Keratinocyte (primary cell): ENCODE measurements at regions not wholly inside any gene's neighbourhood (a gene's known extent, or its start where the extent isn't known, plus 50 kb on each side); places are given as distances from the start of the nearest gene placed in this dataset.

Experiments
- DNase-seq: peaks from one replicate; pipeline ENCODE4 v3.0.0-alpha.2; 2011; ENCODE audit warnings: low read depth, missing footprints, low spot score
- FAIRE-seq: peaks from 2 replicates; lab custom pipeline; 2011; peaks lifted over from hg19 to GRCh38; lab: Jason Lieb, UNC
- H2AFZ ChIP-seq: 2 replicates; pipeline ENCODE4 v1.6.0; 2012; ENCODE audit warnings: low read length, control low read depth, inconsistent platforms; ENCODE audit not compliant: control insufficient read depth
- H3K27ac ChIP-seq: 2 replicates; pipeline ENCODE4 v1.5.1; 2011; ENCODE audit warnings: low read length; ENCODE audit not compliant: control insufficient read depth, insufficient read depth
- H3K27me3 ChIP-seq: 3 replicates; pipeline ENCODE4 v1.6.0; 2011; ENCODE audit warnings: low read length; ENCODE audit not compliant: control insufficient read depth, insufficient read depth; ENCODE audit errors: extremely low read depth
- H3K36me3 ChIP-seq, 2 experiments: 2 replicates in 1 of 2; 3 replicates in 1 of 2; pipeline ENCODE4 v1.5.1; 2011; ENCODE audit warnings: low read length in 2 of 2, mild to moderate bottlenecking in 1 of 2; ENCODE audit not compliant: control insufficient read depth in 2 of 2, insufficient read depth in 2 of 2; ENCODE audit errors: extremely low read depth in 1 of 2
- H3K4me1 ChIP-seq: 3 replicates; pipeline ENCODE4 v1.5.1; 2011; ENCODE audit warnings: low read length; ENCODE audit not compliant: control insufficient read depth, insufficient read depth; ENCODE audit errors: extremely low read depth
- H3K4me2 ChIP-seq: 3 replicates; pipeline ENCODE4 v1.6.0; 2011; ENCODE audit warnings: low read depth, low read length; ENCODE audit not compliant: control insufficient read depth, insufficient read depth; ENCODE audit errors: extremely low read depth
- H3K4me3 ChIP-seq, 3 experiments: fragments of 200-600 bp in 1 of 3; sonication (generic) in 1 of 3; 2 replicates in 2 of 3; 3 replicates in 1 of 3; pipeline ENCODE4 v1.5.1; 2011 to 2016; ENCODE audit warnings: low read length in 3 of 3, mild to moderate bottlenecking in 3 of 3, control low read depth in 2 of 3, inconsistent platforms in 1 of 3, low read depth in 1 of 3, mixed read lengths in 1 of 3, mixed run types in 1 of 3, moderate library complexity in 1 of 3; ENCODE audit not compliant: control insufficient read depth in 2 of 3, insufficient read depth in 2 of 3; ENCODE audit errors: extremely low read depth in 1 of 3
- H3K79me2 ChIP-seq: 2 replicates; pipeline ENCODE4 v1.6.0; 2012; ENCODE audit warnings: low read length; ENCODE audit not compliant: control insufficient read depth, insufficient read depth
- H3K9ac ChIP-seq: 3 replicates; pipeline ENCODE4 v1.6.0; 2011; ENCODE audit warnings: low read length; ENCODE audit not compliant: control insufficient read depth, insufficient read depth; ENCODE audit errors: extremely low read depth
- H3K9me1 ChIP-seq: 3 replicates; pipeline ENCODE4 v1.6.0; 2011; ENCODE audit warnings: low read length; ENCODE audit not compliant: control insufficient read depth, insufficient read depth; ENCODE audit errors: extremely low read depth
- H3K9me3 ChIP-seq: 2 replicates; pipeline ENCODE4 v1.5.1; 2012; ENCODE audit warnings: low read depth, low read length; ENCODE audit not compliant: control insufficient read depth
- H4K20me1 ChIP-seq: 3 replicates; pipeline ENCODE4 v1.6.0; 2011; ENCODE audit warnings: low read length; ENCODE audit not compliant: control insufficient read depth, insufficient read depth; ENCODE audit errors: extremely low read depth
- EZH2 ChIP-seq: IDR thresholded peaks from one replicate; pipeline ENCODE4 v1.6.1; 2012; ENCODE audit warnings: inconsistent platforms, mild to moderate bottlenecking, low read length, moderate library complexity
- dilution Hi-C: fragments of 300-500 bp; cut with MboI; formaldehyde crosslinking; loops from one replicate; pipeline ENCODE4 v1.7.0; 2020; ENCODE audit warnings: low sequenced_read_pairs; ENCODE audit not compliant: extremely low pct_ligation_motif_present
- TF ChIP-seq, protein P1 (sequence below), 3 experiments: IDR thresholded peaks in 1 of 3; conservative IDR thresholded peaks in 1 of 3; optimal IDR thresholded peaks in 1 of 3; 2 replicates in 2 of 3; 3 replicates in 1 of 3; pipeline versions ENCODE3 to v1.5.1; 2011; ENCODE audit warnings: low read length in 3 of 3, mild to moderate bottlenecking in 3 of 3, moderate library complexity in 2 of 3, control low read depth in 1 of 3, inconsistent platforms in 1 of 3; ENCODE audit not compliant: insufficient read depth in 2 of 3; ENCODE audit errors: extremely low read depth in 1 of 3

GRCh38 chr19:30156646-30157045 is 214.6 kb downstream of the URI1 start:
- H3K9me1 ChIP-seq, result no peaks in the 10 kb centered on the region
- H3K79me2 ChIP-seq, result no peaks in the 10 kb centered on the region
- H4K20me1 ChIP-seq, result no peaks in the 10 kb centered on the region
- TF ChIP-seq, protein P1, sequence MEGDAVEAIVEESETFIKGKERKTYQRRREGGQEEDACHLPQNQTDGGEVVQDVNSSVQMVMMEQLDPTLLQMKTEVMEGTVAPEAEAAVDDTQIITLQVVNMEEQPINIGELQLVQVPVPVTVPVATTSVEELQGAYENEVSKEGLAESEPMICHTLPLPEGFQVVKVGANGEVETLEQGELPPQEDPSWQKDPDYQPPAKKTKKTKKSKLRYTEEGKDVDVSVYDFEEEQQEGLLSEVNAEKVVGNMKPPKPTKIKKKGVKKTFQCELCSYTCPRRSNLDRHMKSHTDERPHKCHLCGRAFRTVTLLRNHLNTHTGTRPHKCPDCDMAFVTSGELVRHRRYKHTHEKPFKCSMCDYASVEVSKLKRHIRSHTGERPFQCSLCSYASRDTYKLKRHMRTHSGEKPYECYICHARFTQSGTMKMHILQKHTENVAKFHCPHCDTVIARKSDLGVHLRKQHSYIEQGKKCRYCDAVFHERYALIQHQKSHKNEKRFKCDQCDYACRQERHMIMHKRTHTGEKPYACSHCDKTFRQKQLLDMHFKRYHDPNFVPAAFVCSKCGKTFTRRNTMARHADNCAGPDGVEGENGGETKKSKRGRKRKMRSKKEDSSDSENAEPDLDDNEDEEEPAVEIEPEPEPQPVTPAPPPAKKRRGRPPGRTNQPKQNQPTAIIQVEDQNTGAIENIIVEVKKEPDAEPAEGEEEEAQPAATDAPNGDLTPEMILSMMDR (optimal IDR thresholded peaks at IDR 0.05 in 1 of 3, IDR thresholded peaks at IDR 0.05 in 1 of 3, conservative IDR thresholded peaks at IDR 0.05 in 1 of 3; ENCODE audit: extremely low read depth in 1 of 3, insufficient read depth in 2 of 3, low read length in 3 of 3), result no peak
- TF ChIP-seq EZH2, result no peak
- no peak overlapping the region for H2AFZ ChIP-seq
- H3K9me3 ChIP-seq, result peaks cover 8% of the 10 kb centered on the region
- no peak overlapping the region for H3K4me3 ChIP-seq
- no peaks in the 10 kb centered on the region for H3K36me3 ChIP-seq
- FAIRE-seq, result no peak
- no peak overlapping the region for H3K27ac ChIP-seq
- no peak for DNase-seq
- no peak overlapping the region for H3K9ac ChIP-seq
- dilution Hi-C loops, result no loop called here
- H3K27me3 ChIP-seq, result no peaks in the 10 kb centered on the region
- H3K4me2 ChIP-seq, result no peak overlapping the region
- H3K4me1 ChIP-seq, result no peaks in the 10 kb centered on the region

GRCh38 chr19:30158067-30158892 is 213.9 kb upstream of the ZNF536 start:
- Histone ChIP-seq H4K20me1 (no peaks in the 10 kb centered on the region), H3K4me1 (no peaks in the 10 kb centered on the region), H3K36me3 (no peaks in the 10 kb centered on the region), H3K79me2 (no peaks in the 10 kb centered on the region), H3K4me2 (no peak overlapping the region), H2AFZ (no peak overlapping the region), H3K9me3 (peaks cover 10% of the 10 kb centered on the region), H3K9me1 (no peaks in the 10 kb centered on the region), H3K27ac (no peak overlapping the region), H3K4me3 (no peak overlapping the region), H3K9ac (no peak overlapping the region), H3K27me3 (no peaks in the 10 kb centered on the region)
- dilution Hi-C loops, result no loop called here
- DNase-seq (no peak), FAIRE-seq (no peak)
- TF ChIP-seq, protein P1 (optimal IDR thresholded peaks at IDR 0.05 in 1 of 3, IDR thresholded peaks at IDR 0.05 in 1 of 3, conservative IDR thresholded peaks at IDR 0.05 in 1 of 3; ENCODE audit: extremely low read depth in 1 of 3, insufficient read depth in 2 of 3, low read length in 3 of 3), result no peak
- TF ChIP-seq EZH2, result no peak
